K562 (cell line): ENCODE measurements at regions not wholly inside any gene's neighbourhood (a gene's known extent, or its start where the extent isn't known, plus 50 kb on each side); places are given as distances from the start of the nearest gene placed in this dataset.
A peak's percentile ranks its signal among the peaks of the same experiment; 100 is the strongest.

Source experiments
- ADNP ChIP-seq: fragments of 200-800 bp; sonication (Bioruptor generic); IDR thresholded peaks from 2 replicates; pipeline ENCODE4 v1.6.1; 2016; ENCODE audit warnings: missing genetic modification characterization, missing compliant biosample characterization
- BHLHE40 ChIP-seq: IDR thresholded peaks from 2 replicates; pipeline ENCODE4 v1.6.1; 2011; ENCODE audit warnings: low read length, improper control_type of control experiment
- E2F3 ChIP-seq: fragments of 250-450 bp; sonication (Bioruptor Pico); IDR thresholded peaks from 2 replicates; pipeline ENCODE4 v1.4.0; 2020; ENCODE audit warnings: mild to moderate bottlenecking
- EP300 ChIP-seq: IDR thresholded peaks from 2 replicates; pipeline ENCODE4 v1.6.1; 2012; ENCODE audit warnings: low read length, improper control_type of control experiment
- ERF ChIP-seq: fragments of 450-650 bp; formaldehyde crosslinking; IDR thresholded peaks from 2 replicates; pipeline ENCODE4 v1.4.0; 2020; ENCODE audit warnings: mild to moderate bottlenecking, mixed read lengths
- MAFG ChIP-seq: fragments of 450-650 bp; conservative IDR thresholded peaks from 2 replicates; pipeline ENCODE4 v1.6.1; 2016; ENCODE audit warnings: missing genetic modification characterization, missing compliant biosample characterization
- NFXL1 ChIP-seq: fragments of 450-650 bp; formaldehyde crosslinking; IDR thresholded peaks from 2 replicates; pipeline ENCODE4 v1.4.0; 2021; ENCODE audit warnings: mild to moderate bottlenecking
- ZBTB12 ChIP-seq: fragments of 250-450 bp; sonication (Bioruptor Pico); IDR thresholded peaks from 2 replicates; pipeline ENCODE4 v1.4.0; 2020
- ZC3H11A ChIP-seq: IDR thresholded peaks from 2 replicates; pipeline ENCODE4 v1.6.1; 2012; ENCODE audit warnings: low read depth, low read length, improper control_type of control experiment
- ZKSCAN8 ChIP-seq: fragments of 200-800 bp; sonication (Bioruptor generic); IDR thresholded peaks from 2 replicates; pipeline ENCODE4 v1.6.1; 2016; ENCODE audit warnings: missing genetic modification characterization, missing compliant biosample characterization
- ZNF212 ChIP-seq: fragments of 450-650 bp; formaldehyde crosslinking; IDR thresholded peaks from 2 replicates; pipeline ENCODE4 v1.4.0; 2020; ENCODE audit warnings: mild to moderate bottlenecking
- ZNF24 ChIP-seq: fragments of 450-650 bp; IDR thresholded peaks from 2 replicates; pipeline ENCODE4 v1.6.1; 2016
- ZNF311 ChIP-seq: fragments of 250-450 bp; sonication (Bioruptor Pico); IDR thresholded peaks from 2 replicates; pipeline ENCODE4 v1.4.0; 2020; ENCODE audit warnings: mild to moderate bottlenecking, moderate library complexity
- ZNF589 ChIP-seq: fragments of 200-800 bp; sonication (Bioruptor generic); IDR thresholded peaks from 2 replicates; pipeline ENCODE4 v1.6.1; 2016; ENCODE audit warnings: low read depth, missing genetic modification characterization, missing compliant biosample characterization
- ZNF668 ChIP-seq: fragments of 250-450 bp; sonication (Bioruptor Pico); IDR thresholded peaks from 2 replicates; pipeline ENCODE4 v1.8.0; 2022; ENCODE audit warnings: mild to moderate bottlenecking, inconsistent platforms
- TF ChIP-seq, protein P1 (sequence below): fragments of 250-450 bp; sonication (Bioruptor Pico); IDR thresholded peaks from 2 replicates; pipeline ENCODE4 v1.5.1; 2021; ENCODE audit warnings: mild to moderate bottlenecking
- TF ChIP-seq, protein P2 (sequence below): fragments of 200-800 bp; sonication (Bioruptor generic); IDR thresholded peaks from 2 replicates; pipeline ENCODE4 v1.6.1; 2017; ENCODE audit warnings: missing genetic modification characterization, missing compliant biosample characterization

- TF ChIP-seq BHLHE40 (peak; percentile 97), ZNF311 (CRISPR knock-in tag) (peak; percentile 97), EP300 (no peak), ZNF589 (CRISPR knock-in tag) (peak; percentile 97), ZC3H11A (no peak), ZNF212 (CRISPR knock-in tag) (peak; percentile 73; the same call in 1 of the 2 replicates), ZNF668 (peak; percentile 89), ERF (peak; percentile 94), ZNF24 (peak; percentile 47; the same call in 1 of the 2 replicates), ZBTB12 (CRISPR knock-in tag) (peak; percentile 74), NFXL1 (peak; percentile 87; the same call in 1 of the 2 replicates), E2F3 (peak; percentile 90; the same call in 1 of the 2 replicates), ZKSCAN8 (peak; percentile 30; the same call in 1 of the 2 replicates), MAFG (tag) (0 out of 2 replicates have a peak, but pooled peaks have one; percentile 24), ADNP (tag) (no peak)
- TF ChIP-seq, protein P1, sequence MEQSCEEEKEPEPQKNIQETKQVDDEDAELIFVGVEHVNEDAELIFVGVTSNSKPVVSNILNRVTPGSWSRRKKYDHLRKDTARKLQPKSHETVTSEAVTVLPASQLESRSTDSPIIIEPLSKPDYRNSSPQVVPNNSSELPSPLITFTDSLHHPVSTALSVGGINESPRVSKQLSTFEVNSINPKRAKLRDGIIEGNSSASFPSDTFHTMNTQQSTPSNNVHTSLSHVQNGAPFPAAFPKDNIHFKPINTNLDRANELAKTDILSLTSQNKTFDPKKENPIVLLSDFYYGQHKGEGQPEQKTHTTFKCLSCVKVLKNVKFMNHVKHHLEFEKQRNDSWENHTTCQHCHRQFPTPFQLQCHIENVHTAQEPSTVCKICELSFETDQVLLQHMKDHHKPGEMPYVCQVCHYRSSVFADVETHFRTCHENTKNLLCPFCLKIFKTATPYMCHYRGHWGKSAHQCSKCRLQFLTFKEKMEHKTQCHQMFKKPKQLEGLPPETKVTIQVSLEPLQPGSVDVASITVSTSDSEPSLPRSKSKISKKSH: peak; percentile 61; the same call in 1 of the 2 replicates
- TF ChIP-seq, protein P2, sequence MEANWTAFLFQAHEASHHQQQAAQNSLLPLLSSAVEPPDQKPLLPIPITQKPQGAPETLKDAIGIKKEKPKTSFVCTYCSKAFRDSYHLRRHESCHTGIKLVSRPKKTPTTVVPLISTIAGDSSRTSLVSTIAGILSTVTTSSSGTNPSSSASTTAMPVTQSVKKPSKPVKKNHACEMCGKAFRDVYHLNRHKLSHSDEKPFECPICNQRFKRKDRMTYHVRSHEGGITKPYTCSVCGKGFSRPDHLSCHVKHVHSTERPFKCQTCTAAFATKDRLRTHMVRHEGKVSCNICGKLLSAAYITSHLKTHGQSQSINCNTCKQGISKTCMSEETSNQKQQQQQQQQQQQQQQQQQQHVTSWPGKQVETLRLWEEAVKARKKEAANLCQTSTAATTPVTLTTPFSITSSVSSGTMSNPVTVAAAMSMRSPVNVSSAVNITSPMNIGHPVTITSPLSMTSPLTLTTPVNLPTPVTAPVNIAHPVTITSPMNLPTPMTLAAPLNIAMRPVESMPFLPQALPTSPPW (CRISPR knock-in tag): peak; percentile 39; the same call in 1 of the 2 replicates
Observed at GRCh38 chr10:21078410-21079329, 181.6 kb upstream of the NEBL start (continued).
